Psoas muscle (tissue), 7 donors: ENCODE measurements at regions not wholly inside any gene's neighbourhood (a gene's known extent, or its start where the extent isn't known, plus 50 kb on each side); places are given as distances from the start of the nearest gene placed in this dataset.

Experiments used
- ATAC-seq, 4 donors: fragments of 200-7000 bp; cut with Tn5 transposase; one replicate each; pipeline ENCODE4 v1.9.1; 2020; ENCODE audit warnings: moderate library complexity in 3 of 4, mild to moderate bottlenecking in 2 of 4
- DNase-seq, 2 donors: peaks; one replicate each; pipeline ENCODE4 v3.0.0-alpha.2; 2020
- H3K27ac ChIP-seq: fragments of 200-600 bp; one replicate; pipeline ENCODE4 v1.8.0; 2022
- H3K27me3 ChIP-seq, 3 donors: fragments of 200-600 bp in 1 of 3; one replicate each; pipeline versions ENCODE4 v1.6.1 to v1.8.0; 2013 to 2022; ENCODE audit warnings: low read length in 2 of 3, mild to moderate bottlenecking in 2 of 3, moderate library complexity in 1 of 3; ENCODE audit not compliant: insufficient read depth in 3 of 3
- H3K36me3 ChIP-seq, 2 donors: fragments of 200-600 bp in 1 of 2; one replicate each; pipeline versions ENCODE4 v1.6.1 to v1.8.0; 2013 to 2022; ENCODE audit warnings: low read depth in 1 of 2, mild to moderate bottlenecking in 1 of 2, moderate library complexity in 1 of 2; ENCODE audit not compliant: insufficient read depth in 1 of 2
- H3K4me1 ChIP-seq: fragments of 200-600 bp; one replicate; pipeline ENCODE4 v1.8.0; 2022
- H3K4me3 ChIP-seq: fragments of 200-600 bp; one replicate; pipeline ENCODE4 v1.8.0; 2022; ENCODE audit warnings: mild to moderate bottlenecking
- H3K9me3 ChIP-seq: fragments of 200-600 bp; one replicate; pipeline ENCODE4 v1.8.0; 2022
- CTCF ChIP-seq: fragments of 200-600 bp; IDR thresholded peaks from one replicate; pipeline ENCODE4 v1.8.0; 2022; ENCODE audit warnings: antibody characterized with exemption
- WGBS, 3 donors: extraction: QIAGEN DNeasy Blood & Tissue Kit; methylation state at CpG; one replicate each; pipeline versions ENCODE4 v1.1.6 to v1.1.7; 2013; 5-methylcytosine and 5-hydroxymethylcytosine counted together
- intact Hi-C, 2 donors: fragments of 100-400 bp; cut with DNase I; formaldehyde crosslinking; loops; one replicate each; pipeline versions ENCODE4 v1.11.0 to v1.14.2; 2022
- donor health status: healthy with polysubstance abuse.
- donor health status: DM: no; HTN: no; CAD: no; lungs with moderate emphysema.
- donor health status: Bipolar disorder and iron deficiency.
- donor health status: healthy.
- donor health status: DM: yes; HTN: yes; CAD: no.
- donor health status: DM: no; HTN: no; CAD: no.
- donor health status: DM: yes; HTN: yes; CAD: no.

- no peak for DNase-seq
- peak; percentile 15 for TF ChIP-seq CTCF
- Histone ChIP-seq H3K4me3 (no peak overlapping the region), H3K36me3 (no peaks in the 10 kb centered on the region), H3K27me3 (no peaks in the 10 kb centered on the region), H3K4me1 (no peaks in the 10 kb centered on the region), H3K27ac (no peak overlapping the region), H3K9me3 (no peaks in the 10 kb centered on the region)
- intact Hi-C loops: no loop called here
- no peak for ATAC-seq
Observed at GRCh38 chr13:105202354-105202753, 1333.1 kb downstream of the EFNB2 start.

GRCh38 chr13:105201351-105201750 is 1334.1 kb downstream of the EFNB2 start:
- DNase-seq (no peak), ATAC-seq (no peak)
- Histone ChIP-seq H3K27ac (no peak overlapping the region), H3K9me3 (no peaks in the 10 kb centered on the region), H3K4me1 (no peaks in the 10 kb centered on the region), H3K4me3 (no peak overlapping the region), H3K36me3 (no peaks in the 10 kb centered on the region), H3K27me3 (no peaks in the 10 kb centered on the region)
- no peak for TF ChIP-seq CTCF
- intact Hi-C loops: no loop called here
- 30 to 43% (median 33%) methylated on average over 3 of the region's 3 CpGs for WGBS, 3 donors

DNA sequence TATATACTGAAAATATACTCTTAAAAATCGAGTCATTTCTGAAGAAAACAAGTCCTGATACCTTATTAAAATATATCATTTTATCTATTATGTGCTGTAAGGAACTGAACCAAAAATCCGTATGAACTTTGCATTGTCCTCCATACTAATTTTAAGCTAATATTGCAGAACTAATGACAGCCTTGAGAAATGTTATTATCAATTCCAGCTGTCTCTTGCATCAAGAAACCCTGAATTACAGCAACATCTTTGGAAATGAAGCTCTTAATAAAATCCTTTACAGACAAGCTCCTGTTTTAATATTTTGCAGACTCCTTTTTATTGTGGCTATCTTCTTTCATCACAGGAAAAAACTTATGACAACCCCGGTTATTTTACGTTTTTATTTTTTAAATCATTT is 1335.3 kb downstream of the EFNB2 start:
- no peak for DNase-seq
- intact Hi-C loops: no loop called here
- no peak for TF ChIP-seq CTCF

DNA sequence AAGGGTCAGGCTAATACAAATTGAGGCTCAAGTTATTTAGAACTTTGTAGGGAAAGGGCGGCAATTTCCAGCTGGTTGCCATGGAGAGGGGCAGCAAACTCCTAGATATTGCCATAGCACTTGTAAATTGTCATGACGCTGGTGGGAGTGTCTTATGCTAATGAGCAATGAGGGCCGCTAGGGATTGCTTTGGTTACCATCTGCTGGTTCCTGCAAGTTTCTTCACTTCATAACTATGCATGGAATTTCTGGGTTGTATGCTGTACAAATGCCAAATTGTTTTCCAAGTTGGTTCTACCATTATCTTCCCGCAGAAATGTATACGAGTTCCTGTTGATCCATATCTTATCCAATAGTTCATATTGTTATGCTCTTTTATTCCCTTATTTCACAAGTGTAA is 1339.4 kb downstream of the EFNB2 start:
- H3K4me3 ChIP-seq: no peak overlapping the region
- intact Hi-C loops: no loop called here
- no peaks in the 10 kb centered on the region for H3K9me3 ChIP-seq
- no peaks in the 10 kb centered on the region for H3K4me1 ChIP-seq
- no peak overlapping the region for H3K27ac ChIP-seq
- ATAC-seq (no peak), DNase-seq (no peak)
- no peaks in the 10 kb centered on the region for H3K27me3 ChIP-seq
- no peaks in the 10 kb centered on the region for H3K36me3 ChIP-seq
- WGBS, 3 donors: 30 to 32% (median 30%) methylated on average over 5 of the region's 5 CpGs
- no peak for TF ChIP-seq CTCF

More for the DNA sequence above, 1335.3 kb downstream of the EFNB2 start:
- no peak overlapping the region for H3K27ac ChIP-seq
- no peak overlapping the region for H3K4me3 ChIP-seq
- no peaks in the 10 kb centered on the region for H3K27me3 ChIP-seq
- no peaks in the 10 kb centered on the region for H3K9me3 ChIP-seq
- 52 to 61% (median 59%) methylated on average over 4 of the region's 4 CpGs for WGBS, 3 donors
- no peaks in the 10 kb centered on the region for H3K36me3 ChIP-seq
- no peaks in the 10 kb centered on the region for H3K4me1 ChIP-seq
- no peak for ATAC-seq

GRCh38 chr13:105193026-105193425 is 1342.4 kb downstream of the EFNB2 start:
- DNase-seq (no peak), ATAC-seq (no peak)
- intact Hi-C loops: no loop called here
- H3K27me3 ChIP-seq: no peaks in the 10 kb centered on the region
- H3K4me1 ChIP-seq: no peaks in the 10 kb centered on the region
- no peaks in the 10 kb centered on the region for H3K36me3 ChIP-seq
- no peaks in the 10 kb centered on the region for H3K9me3 ChIP-seq
- no peak overlapping the region for H3K27ac ChIP-seq
- 30 to 48% (median 33%) methylated on average over 5 of the region's 5 CpGs for WGBS, 3 donors
- no peak overlapping the region for H3K4me3 ChIP-seq
- no peak for TF ChIP-seq CTCF
